HL-60 (cell line): ENCODE measurements at regions not wholly inside any gene's neighbourhood (a gene's known extent, or its start where the extent isn't known, plus 50 kb on each side); places are given as distances from the start of the nearest gene placed in this dataset.

Experiments used
- DNase-seq, 2 experiments: peaks; one replicate each; pipeline ENCODE4 v3.0.0-alpha.2; 2010 to 2020; ENCODE audit warnings: low read depth in 1 of 2, low spot score in 1 of 2
- H3K27ac ChIP-seq: fragments of 250-450 bp; sonication (Bioruptor Pico); replicated peaks from 2 replicates; pipeline ENCODE4 v1.5.1; 2020; ENCODE audit warnings: mild to moderate bottlenecking, moderate library complexity
- H3K27me3 ChIP-seq: fragments of 250-450 bp; sonication (Bioruptor Pico); 2 replicates; pipeline ENCODE4 v1.5.1; 2021; ENCODE audit warnings: mild to moderate bottlenecking, moderate library complexity; ENCODE audit not compliant: insufficient read depth, poor library complexity, severe bottlenecking
- H3K4me3 ChIP-seq: replicated peaks from 2 replicates; pipeline ENCODE4 v1.5.1; 2011; ENCODE audit warnings: mild to moderate bottlenecking, control low read depth, low read length; ENCODE audit not compliant: insufficient read depth
- CTCF ChIP-seq: IDR thresholded peaks from one replicate; pipeline ENCODE4 v1.5.1; 2011; ENCODE audit warnings: low read length, control low read depth, inconsistent platforms; ENCODE audit not compliant: insufficient read depth
- GABPA ChIP-seq: IDR thresholded peaks from 2 replicates; pipeline ENCODE4 v1.6.1; 2012; ENCODE audit warnings: low read depth
- POLR2AphosphoS5 ChIP-seq: IDR thresholded peaks from 2 replicates; pipeline ENCODE4 v1.6.1; 2012; ENCODE audit warnings: low read depth
- REST ChIP-seq: IDR thresholded peaks from 2 replicates; pipeline ENCODE4 v1.6.1; 2012; ENCODE audit warnings: low read depth; ENCODE audit not compliant: insufficient replicate concordance
- SPI1 ChIP-seq: IDR thresholded peaks from 2 replicates; pipeline ENCODE4 v1.6.1; 2012; ENCODE audit warnings: low read depth, mild to moderate bottlenecking, borderline replicate concordance

- no peak for DNase-seq
- no peak overlapping the region for H3K4me3 ChIP-seq
- peaks cover 4% of the 10 kb centered on the region for H3K27me3 ChIP-seq
- H3K27ac ChIP-seq = no peak overlapping the region
- TF ChIP-seq CTCF = no peak
- TF ChIP-seq SPI1 = no peak
These were observed 69.7 kb downstream of the UFM1 start for GRCh38 chr13:38419312-38419873.

GRCh38 chr13:38421590-38422560, 72.2 kb downstream of the UFM1 start:
- no peak for DNase-seq
- no peak overlapping the region for H3K27ac ChIP-seq
- TF ChIP-seq POLR2AphosphoS5 = no peak
- TF ChIP-seq CTCF = no peak
- no peak for TF ChIP-seq GABPA
- TF ChIP-seq SPI1 = no peak
- no peak for TF ChIP-seq REST

GRCh38 chr13:38429916-38430315, 80.3 kb downstream of the UFM1 start:
- no peak for TF ChIP-seq REST
- no peak for TF ChIP-seq POLR2AphosphoS5
- TF ChIP-seq GABPA = no peak
- no peak for TF ChIP-seq SPI1
- TF ChIP-seq CTCF = no peak
- no peak overlapping the region for H3K27ac ChIP-seq
- no peak overlapping the region for H3K4me3 ChIP-seq
- DNase-seq = no peak
- H3K27me3 ChIP-seq = no peaks in the 10 kb centered on the region

More at GRCh38 chr13:38421590-38422560, 72.2 kb downstream of the UFM1 start:
- Histone ChIP-seq H3K27me3 (no peaks in the 10 kb centered on the region), H3K4me3 (no peak overlapping the region)
